ENCODE measurements at regions not wholly inside any gene's neighbourhood (a gene's known extent, or its start where the extent isn't known, plus 50 kb on each side); places are given as distances from the start of the nearest gene placed in this dataset.
"Not testable (repeated sequence)": the region's sequence is repeated elsewhere in the genome, so short reads cannot be mapped to it uniquely, and the experiment has no call there.

- H3K36me3 ChIP-seq (ENCODE audit: control insufficient read depth, insufficient read depth, low read length); H3K9me3 ChIP-seq (ENCODE audit: control insufficient read depth, low read length); H3K27me3 ChIP-seq (ENCODE audit: control insufficient read depth, insufficient read depth, low read length); H3K4me1 ChIP-seq (ENCODE audit: control insufficient read depth, insufficient read depth, low read length); H3K9ac ChIP-seq (ENCODE audit: low read length); H3K4me3 ChIP-seq (ENCODE audit: low read length): not testable (repeated sequence)
Observed at GRCh38 chr7:55743454-55743717, 119.2 kb downstream of the SEPTIN14 start.

- H3K36me3 ChIP-seq (ENCODE audit: control insufficient read depth, insufficient read depth, low read length); H3K4me1 ChIP-seq (ENCODE audit: control insufficient read depth, insufficient read depth, low read length); H3K27me3 ChIP-seq (ENCODE audit: control insufficient read depth, insufficient read depth, low read length); H3K4me3 ChIP-seq (ENCODE audit: low read length); H3K9me3 ChIP-seq (ENCODE audit: control insufficient read depth, low read length); H3K9ac ChIP-seq (ENCODE audit: low read length): not testable (repeated sequence)
Observed at GRCh38 chr7:55742651-55743453, 119.7 kb downstream of the SEPTIN14 start.

GRCh38 chr7:55741721-55742631 is 120.6 kb downstream of the SEPTIN14 start:
- H3K9ac ChIP-seq (ENCODE audit: low read length); H3K4me3 ChIP-seq (ENCODE audit: low read length); H3K4me1 ChIP-seq (ENCODE audit: control insufficient read depth, insufficient read depth, low read length); H3K27me3 ChIP-seq (ENCODE audit: control insufficient read depth, insufficient read depth, low read length); H3K36me3 ChIP-seq (ENCODE audit: control insufficient read depth, insufficient read depth, low read length); H3K9me3 ChIP-seq (ENCODE audit: control insufficient read depth, low read length): not testable (repeated sequence)

GRCh38 chr7:55740633-55741250 is 121.8 kb downstream of the SEPTIN14 start:
- not testable (repeated sequence) for H3K27me3 ChIP-seq (ENCODE audit: control insufficient read depth, insufficient read depth, low read length); H3K36me3 ChIP-seq (ENCODE audit: control insufficient read depth, insufficient read depth, low read length); H3K4me3 ChIP-seq (ENCODE audit: low read length)

GRCh38 chr7:55740053-55740452 is 122.5 kb downstream of the SEPTIN14 start:
- H3K9ac ChIP-seq (ENCODE audit: low read length); H3K4me3 ChIP-seq (ENCODE audit: low read length); H3K4me1 ChIP-seq (ENCODE audit: control insufficient read depth, insufficient read depth, low read length); H3K9me3 ChIP-seq (ENCODE audit: control insufficient read depth, low read length); H3K36me3 ChIP-seq (ENCODE audit: control insufficient read depth, insufficient read depth, low read length); H3K27me3 ChIP-seq (ENCODE audit: control insufficient read depth, insufficient read depth, low read length): not testable (repeated sequence)

More at GRCh38 chr7:55740633-55741250, 121.8 kb downstream of the SEPTIN14 start:
- H3K9me3 ChIP-seq (ENCODE audit: control insufficient read depth, low read length); H3K9ac ChIP-seq (ENCODE audit: low read length); H3K4me1 ChIP-seq (ENCODE audit: control insufficient read depth, insufficient read depth, low read length): not testable (repeated sequence)

- H3K9me3 ChIP-seq (ENCODE audit: control insufficient read depth, low read length); H3K4me3 ChIP-seq (ENCODE audit: low read length); H3K36me3 ChIP-seq (ENCODE audit: control insufficient read depth, insufficient read depth, low read length); H3K27me3 ChIP-seq (ENCODE audit: control insufficient read depth, insufficient read depth, low read length); H3K9ac ChIP-seq (ENCODE audit: low read length); H3K4me1 ChIP-seq (ENCODE audit: control insufficient read depth, insufficient read depth, low read length): not testable (repeated sequence)
Observed at GRCh38 chr7:55736641-55737221, 125.8 kb downstream of the SEPTIN14 start.

GRCh38 chr7:55733241-55734140 is 129.1 kb downstream of the SEPTIN14 start:
- no peaks in the 10 kb centered on the region for H3K9me3 ChIP-seq (ENCODE audit: control insufficient read depth, low read length)
- H3K4me3 ChIP-seq (ENCODE audit: low read length): no peak overlapping the region

GRCh38 chr7:55731931-55732330 is 130.6 kb downstream of the SEPTIN14 start:
- H3K27me3 ChIP-seq (ENCODE audit: control insufficient read depth, insufficient read depth, low read length): no peaks in the 10 kb centered on the region
- no peaks in the 10 kb centered on the region for H3K9me3 ChIP-seq (ENCODE audit: control insufficient read depth, low read length)
- no peak overlapping the region for H3K4me3 ChIP-seq (ENCODE audit: low read length)
- no peak overlapping the region for H3K9ac ChIP-seq (ENCODE audit: low read length)
- no peaks in the 10 kb centered on the region for H3K36me3 ChIP-seq (ENCODE audit: control insufficient read depth, insufficient read depth, low read length)
- peaks cover 5% of the 10 kb centered on the region for H3K4me1 ChIP-seq (ENCODE audit: control insufficient read depth, insufficient read depth, low read length)

More at GRCh38 chr7:55733241-55734140, 129.1 kb downstream of the SEPTIN14 start:
- no peaks in the 10 kb centered on the region for H3K36me3 ChIP-seq (ENCODE audit: control insufficient read depth, insufficient read depth, low read length)
- no peak overlapping the region for H3K9ac ChIP-seq (ENCODE audit: low read length)
- H3K27me3 ChIP-seq (ENCODE audit: control insufficient read depth, insufficient read depth, low read length): no peaks in the 10 kb centered on the region
- peaks cover 5% of the 10 kb centered on the region for H3K4me1 ChIP-seq (ENCODE audit: control insufficient read depth, insufficient read depth, low read length)

GRCh38 chr7:55730197-55730596 is 132.4 kb downstream of the SEPTIN14 start:
- Histone ChIP-seq H3K4me3 (ENCODE audit: low read length) (no peak overlapping the region), H3K4me1 (ENCODE audit: control insufficient read depth, insufficient read depth, low read length) (peaks cover 5% of the 10 kb centered on the region), H3K9me3 (ENCODE audit: control insufficient read depth, low read length) (no peaks in the 10 kb centered on the region), H3K36me3 (ENCODE audit: control insufficient read depth, insufficient read depth, low read length) (no peaks in the 10 kb centered on the region), H3K27me3 (ENCODE audit: control insufficient read depth, insufficient read depth, low read length) (no peaks in the 10 kb centered on the region), H3K9ac (ENCODE audit: low read length) (no peak overlapping the region)

GRCh38 chr7:55723621-55723941 is 139.0 kb downstream of the SEPTIN14 start:
- no peaks in the 10 kb centered on the region for H3K27me3 ChIP-seq (ENCODE audit: control insufficient read depth, insufficient read depth, low read length)
- H3K4me1 ChIP-seq (ENCODE audit: control insufficient read depth, insufficient read depth, low read length): no peaks in the 10 kb centered on the region
- no peaks in the 10 kb centered on the region for H3K36me3 ChIP-seq (ENCODE audit: control insufficient read depth, insufficient read depth, low read length)
- no peak overlapping the region for H3K9ac ChIP-seq (ENCODE audit: low read length)
- H3K9me3 ChIP-seq (ENCODE audit: control insufficient read depth, low read length): no peaks in the 10 kb centered on the region
- H3K4me3 ChIP-seq (ENCODE audit: low read length): no peak overlapping the region

GRCh38 chr7:55722874-55723620 is 139.5 kb downstream of the SEPTIN14 start:
- not testable (repeated sequence) for H3K36me3 ChIP-seq (ENCODE audit: control insufficient read depth, insufficient read depth, low read length); H3K4me3 ChIP-seq (ENCODE audit: low read length); H3K27me3 ChIP-seq (ENCODE audit: control insufficient read depth, insufficient read depth, low read length); H3K4me1 ChIP-seq (ENCODE audit: control insufficient read depth, insufficient read depth, low read length); H3K9ac ChIP-seq (ENCODE audit: low read length); H3K9me3 ChIP-seq (ENCODE audit: control insufficient read depth, low read length)
